22Rv1 (cell line): ENCODE measurements at regions not wholly inside any gene's neighbourhood (a gene's known extent, or its start where the extent isn't known, plus 50 kb on each side); places are given as distances from the start of the nearest gene placed in this dataset.

Experiments used
- ZFX ChIP-seq: fragments of 450-650 bp; IDR thresholded peaks from 2 replicates; pipeline ENCODE4 v1.6.1; 2017; ENCODE audit warnings: antibody characterized with exemption, borderline replicate concordance
- TF ChIP-seq, protein P1 (sequence below): fragments of 450-650 bp; IDR thresholded peaks from 2 replicates; pipeline ENCODE4 v1.5.1; 2017; ENCODE audit warnings: mild to moderate bottlenecking

DNA sequence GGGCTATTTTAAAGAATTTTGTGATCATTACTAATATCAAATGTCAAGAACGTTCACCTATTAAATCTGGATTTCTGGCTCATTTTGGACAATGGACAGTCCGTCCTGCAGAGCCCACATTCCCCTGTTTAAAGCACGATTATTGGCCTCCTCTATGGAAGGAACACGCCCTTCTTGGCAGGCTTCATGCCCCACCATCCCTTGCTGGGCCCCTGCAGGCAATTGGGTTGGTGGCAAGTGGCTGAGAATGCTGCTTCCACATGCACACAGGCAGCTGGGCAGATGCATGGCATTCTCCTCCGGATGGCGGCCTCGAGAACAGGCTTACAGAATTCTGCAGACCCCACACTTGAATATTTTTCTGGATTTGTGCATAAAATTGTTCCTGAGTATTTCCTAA, 305.8 kb upstream of the MKI67 start:
- TF ChIP-seq, protein P1, sequence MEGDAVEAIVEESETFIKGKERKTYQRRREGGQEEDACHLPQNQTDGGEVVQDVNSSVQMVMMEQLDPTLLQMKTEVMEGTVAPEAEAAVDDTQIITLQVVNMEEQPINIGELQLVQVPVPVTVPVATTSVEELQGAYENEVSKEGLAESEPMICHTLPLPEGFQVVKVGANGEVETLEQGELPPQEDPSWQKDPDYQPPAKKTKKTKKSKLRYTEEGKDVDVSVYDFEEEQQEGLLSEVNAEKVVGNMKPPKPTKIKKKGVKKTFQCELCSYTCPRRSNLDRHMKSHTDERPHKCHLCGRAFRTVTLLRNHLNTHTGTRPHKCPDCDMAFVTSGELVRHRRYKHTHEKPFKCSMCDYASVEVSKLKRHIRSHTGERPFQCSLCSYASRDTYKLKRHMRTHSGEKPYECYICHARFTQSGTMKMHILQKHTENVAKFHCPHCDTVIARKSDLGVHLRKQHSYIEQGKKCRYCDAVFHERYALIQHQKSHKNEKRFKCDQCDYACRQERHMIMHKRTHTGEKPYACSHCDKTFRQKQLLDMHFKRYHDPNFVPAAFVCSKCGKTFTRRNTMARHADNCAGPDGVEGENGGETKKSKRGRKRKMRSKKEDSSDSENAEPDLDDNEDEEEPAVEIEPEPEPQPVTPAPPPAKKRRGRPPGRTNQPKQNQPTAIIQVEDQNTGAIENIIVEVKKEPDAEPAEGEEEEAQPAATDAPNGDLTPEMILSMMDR = no peak
- TF ChIP-seq ZFX = no peak
